Adrenal gland (tissue), 5 donors: ENCODE measurements at regions not wholly inside any gene's neighbourhood (a gene's known extent, or its start where the extent isn't known, plus 50 kb on each side); places are given as distances from the start of the nearest gene placed in this dataset.

Experiments used
- POLR2A ChIP-seq, 2 donors: fragments of 450-650 bp; IDR thresholded peaks; one replicate each; pipeline ENCODE4 v1.6.1; 2017; ENCODE audit warnings: antibody characterized with exemption in 2 of 2, mild to moderate bottlenecking in 2 of 2, moderate library complexity in 1 of 2
- TF ChIP-seq, protein P1 (sequence below), 6 experiments: fragments of 450-650 bp in 4 of 6; fragments of 200-600 bp in 2 of 6; sonication (generic) in 1 of 6; IDR thresholded peaks; 1 replicate in 5 of 6; 2 replicates in 1 of 6; pipeline versions ENCODE4 v1.5.1 to v1.8.0; 2016 to 2021; ENCODE audit warnings: antibody characterized with exemption in 6 of 6, mild to moderate bottlenecking in 2 of 6, moderate library complexity in 1 of 6
- donor health status: DM: no; HTN: no; CAD: no.

- TF ChIP-seq, protein P1, sequence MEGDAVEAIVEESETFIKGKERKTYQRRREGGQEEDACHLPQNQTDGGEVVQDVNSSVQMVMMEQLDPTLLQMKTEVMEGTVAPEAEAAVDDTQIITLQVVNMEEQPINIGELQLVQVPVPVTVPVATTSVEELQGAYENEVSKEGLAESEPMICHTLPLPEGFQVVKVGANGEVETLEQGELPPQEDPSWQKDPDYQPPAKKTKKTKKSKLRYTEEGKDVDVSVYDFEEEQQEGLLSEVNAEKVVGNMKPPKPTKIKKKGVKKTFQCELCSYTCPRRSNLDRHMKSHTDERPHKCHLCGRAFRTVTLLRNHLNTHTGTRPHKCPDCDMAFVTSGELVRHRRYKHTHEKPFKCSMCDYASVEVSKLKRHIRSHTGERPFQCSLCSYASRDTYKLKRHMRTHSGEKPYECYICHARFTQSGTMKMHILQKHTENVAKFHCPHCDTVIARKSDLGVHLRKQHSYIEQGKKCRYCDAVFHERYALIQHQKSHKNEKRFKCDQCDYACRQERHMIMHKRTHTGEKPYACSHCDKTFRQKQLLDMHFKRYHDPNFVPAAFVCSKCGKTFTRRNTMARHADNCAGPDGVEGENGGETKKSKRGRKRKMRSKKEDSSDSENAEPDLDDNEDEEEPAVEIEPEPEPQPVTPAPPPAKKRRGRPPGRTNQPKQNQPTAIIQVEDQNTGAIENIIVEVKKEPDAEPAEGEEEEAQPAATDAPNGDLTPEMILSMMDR (IDR thresholded peaks at IDR 0.05), result no peak
- TF ChIP-seq POLR2A (IDR thresholded peaks at IDR 0.05), result no peak
These were observed 1160.2 kb downstream of the EPHA7 start for GRCh38 chr6:92259171-92259570.
